ENCODE measurements at regions not wholly inside any gene's neighbourhood (a gene's known extent, or its start where the extent isn't known, plus 50 kb on each side); places are given as distances from the start of the nearest gene placed in this dataset.
"Not testable (repeated sequence)": the region's sequence is repeated elsewhere in the genome, so short reads cannot be mapped to it uniquely, and the experiment has no call there.

DNA sequence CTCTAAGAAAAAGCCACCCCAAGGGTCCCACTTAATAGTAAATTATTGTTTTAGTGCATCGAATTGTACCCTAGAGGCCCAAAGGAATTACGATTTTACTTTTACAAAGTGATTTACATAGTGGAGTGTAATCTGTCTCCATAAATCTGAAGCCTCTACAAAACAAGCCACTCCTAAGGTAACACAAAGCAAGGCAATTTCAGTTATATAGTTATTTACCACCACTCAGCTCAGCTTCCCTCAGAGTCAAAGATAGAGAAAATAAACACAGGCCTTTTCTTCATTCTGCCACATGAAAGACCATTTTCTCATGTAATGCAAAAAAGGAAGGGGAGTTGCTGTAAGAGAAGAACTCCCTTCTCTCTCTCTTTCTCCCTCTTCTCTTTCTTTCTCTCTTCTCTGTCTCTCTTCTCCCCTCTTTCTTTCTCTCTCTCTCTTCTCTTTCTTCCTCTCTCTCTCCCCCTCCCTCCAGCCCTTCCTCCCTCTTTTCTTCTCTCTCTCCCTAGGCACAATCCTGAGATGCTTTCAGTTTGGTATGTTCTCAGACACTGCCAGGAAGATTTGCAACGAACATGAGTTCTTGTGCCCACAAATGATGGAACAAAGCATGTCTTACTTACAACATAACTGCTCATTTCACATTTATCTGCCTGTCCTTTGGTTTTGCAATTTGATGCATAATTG, 264.5 kb downstream of the BCL2 start:
- Histone ChIP-seq H3K4me1 (no peaks in the 10 kb centered on the region), H3K36me3 (no peaks in the 10 kb centered on the region), H3K4me3 (no peak overlapping the region), H3K9me3 (no peaks in the 10 kb centered on the region), H3K27me3 (no peaks in the 10 kb centered on the region), H3K27ac (no peak overlapping the region)
- no peak for DNase-seq (ENCODE audit: low spot score in 2 of 2)
- intact Hi-C loops (cut with DNase I; ENCODE audit: low total_unique reads): no loop called here
- TF ChIP-seq POLR2AphosphoS5 (IDR thresholded peaks at IDR 0.05): no peak

DNA sequence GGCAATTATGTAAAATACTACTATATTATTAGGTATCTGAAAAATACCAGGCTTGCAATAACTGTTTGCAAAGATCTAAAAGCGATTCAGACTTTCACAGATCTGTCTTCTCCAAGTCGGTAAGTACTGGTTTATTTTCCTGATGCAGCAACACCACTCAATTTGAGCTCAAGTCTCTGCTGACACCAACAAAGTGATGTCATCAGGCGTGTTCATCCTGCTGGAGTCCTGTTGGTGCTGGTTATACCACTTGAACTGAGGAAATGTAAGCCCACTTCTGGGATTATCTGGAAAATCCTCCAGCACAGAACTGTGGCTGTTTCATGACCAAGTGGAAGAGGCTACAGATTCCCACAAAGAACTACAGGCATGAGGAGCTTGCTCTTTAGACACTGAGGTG, 267.6 kb downstream of the BCL2 start:
- H3K36me3 ChIP-seq: no peaks in the 10 kb centered on the region
- TF ChIP-seq POLR2AphosphoS5 (IDR thresholded peaks at IDR 0.05) (no peak), POLR2A (IDR thresholded peaks at IDR 0.05) (no peak)
- TF ChIP-seq, protein P1, sequence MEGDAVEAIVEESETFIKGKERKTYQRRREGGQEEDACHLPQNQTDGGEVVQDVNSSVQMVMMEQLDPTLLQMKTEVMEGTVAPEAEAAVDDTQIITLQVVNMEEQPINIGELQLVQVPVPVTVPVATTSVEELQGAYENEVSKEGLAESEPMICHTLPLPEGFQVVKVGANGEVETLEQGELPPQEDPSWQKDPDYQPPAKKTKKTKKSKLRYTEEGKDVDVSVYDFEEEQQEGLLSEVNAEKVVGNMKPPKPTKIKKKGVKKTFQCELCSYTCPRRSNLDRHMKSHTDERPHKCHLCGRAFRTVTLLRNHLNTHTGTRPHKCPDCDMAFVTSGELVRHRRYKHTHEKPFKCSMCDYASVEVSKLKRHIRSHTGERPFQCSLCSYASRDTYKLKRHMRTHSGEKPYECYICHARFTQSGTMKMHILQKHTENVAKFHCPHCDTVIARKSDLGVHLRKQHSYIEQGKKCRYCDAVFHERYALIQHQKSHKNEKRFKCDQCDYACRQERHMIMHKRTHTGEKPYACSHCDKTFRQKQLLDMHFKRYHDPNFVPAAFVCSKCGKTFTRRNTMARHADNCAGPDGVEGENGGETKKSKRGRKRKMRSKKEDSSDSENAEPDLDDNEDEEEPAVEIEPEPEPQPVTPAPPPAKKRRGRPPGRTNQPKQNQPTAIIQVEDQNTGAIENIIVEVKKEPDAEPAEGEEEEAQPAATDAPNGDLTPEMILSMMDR (IDR thresholded peaks at IDR 0.05): no peak
- H3K4me3 ChIP-seq: no peak overlapping the region
- no peak overlapping the region for H3K27ac ChIP-seq
- intact Hi-C loops (cut with DNase I; ENCODE audit: low total_unique reads): no loop called here
- no peaks in the 10 kb centered on the region for H3K4me1 ChIP-seq
- H3K27me3 ChIP-seq: no peaks in the 10 kb centered on the region
- H3K9me3 ChIP-seq: no peaks in the 10 kb centered on the region
- DNase-seq (ENCODE audit: low spot score in 2 of 2): no peak

DNA sequence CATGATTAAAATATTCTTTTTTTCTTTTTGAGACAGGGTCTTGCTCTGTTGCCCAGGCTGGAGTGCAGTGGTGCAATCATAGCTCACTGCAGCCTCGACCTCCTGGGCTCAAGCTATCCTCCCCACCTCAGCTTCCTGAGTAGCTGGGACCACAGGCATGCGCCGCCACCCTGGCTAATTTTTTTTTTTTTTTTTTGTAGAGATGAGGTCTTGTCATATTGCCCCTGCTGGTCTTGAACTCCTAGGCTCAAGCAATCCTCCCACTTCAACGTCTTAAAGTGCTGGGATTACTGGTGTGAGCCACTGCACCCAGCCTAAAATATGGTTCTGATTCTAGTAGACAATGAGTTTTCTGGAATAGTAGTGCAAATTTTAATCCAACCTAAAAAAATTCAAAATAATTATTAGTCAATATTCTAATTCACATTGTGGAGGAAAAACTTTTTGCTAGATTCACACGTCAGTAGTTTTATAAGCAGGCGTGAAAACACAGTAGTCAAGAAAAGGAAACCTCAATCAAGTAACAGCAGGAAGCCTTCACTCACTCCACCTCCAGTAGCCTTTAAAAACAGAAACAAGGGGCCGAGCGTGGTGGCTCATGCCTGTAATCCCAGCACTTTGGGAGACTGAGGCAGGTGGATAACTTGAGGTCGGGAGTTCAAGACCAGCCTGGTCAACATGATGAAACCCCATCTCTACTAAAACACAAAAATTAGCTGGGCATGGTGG, 268.7 kb downstream of the BCL2 start:
- DNase-seq (ENCODE audit: low spot score in 2 of 2); H3K9me3 ChIP-seq; H3K36me3 ChIP-seq; intact Hi-C loops (cut with DNase I; ENCODE audit: low total_unique reads); H3K4me1 ChIP-seq; H3K4me3 ChIP-seq; H3K27ac ChIP-seq; H3K27me3 ChIP-seq: not testable (repeated sequence)

DNA sequence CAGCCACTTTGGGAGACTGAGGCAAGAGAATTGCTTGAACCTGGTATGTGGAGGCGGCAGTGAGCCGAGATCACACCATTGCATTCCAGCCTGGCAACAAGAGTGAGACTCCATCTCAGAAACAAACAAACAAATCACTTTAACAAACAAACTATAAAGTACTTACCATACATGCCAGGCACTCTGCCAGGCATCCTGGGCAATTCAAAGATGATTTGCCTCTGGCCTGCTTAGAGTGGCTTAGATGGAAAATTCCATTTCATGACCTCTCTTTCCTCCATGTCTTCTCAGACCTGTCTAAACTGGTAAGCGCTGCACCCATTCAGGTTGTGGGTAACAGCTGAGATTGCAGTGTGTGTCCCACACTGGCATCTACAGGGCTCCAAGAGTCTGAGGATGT, 273.2 kb downstream of the BCL2 start:
- H3K4me1 ChIP-seq: no peaks in the 10 kb centered on the region
- H3K9me3 ChIP-seq: no peaks in the 10 kb centered on the region
- H3K27ac ChIP-seq: no peak overlapping the region
- TF ChIP-seq, protein P1 (IDR thresholded peaks at IDR 0.05): no peak
- no peak for TF ChIP-seq POLR2A (IDR thresholded peaks at IDR 0.05)
- TF ChIP-seq POLR2AphosphoS5 (IDR thresholded peaks at IDR 0.05): no peak
- intact Hi-C loops (cut with DNase I; ENCODE audit: low total_unique reads): loop anchor here (5.0 kb wide), 1 partner anchor 61 kb away; no protein-coding TSS in a partner anchor
- no peaks in the 10 kb centered on the region for H3K36me3 ChIP-seq
- no peaks in the 10 kb centered on the region for H3K27me3 ChIP-seq
- no peak overlapping the region for H3K4me3 ChIP-seq
- DNase-seq (ENCODE audit: low spot score in 2 of 2): no peak

DNA sequence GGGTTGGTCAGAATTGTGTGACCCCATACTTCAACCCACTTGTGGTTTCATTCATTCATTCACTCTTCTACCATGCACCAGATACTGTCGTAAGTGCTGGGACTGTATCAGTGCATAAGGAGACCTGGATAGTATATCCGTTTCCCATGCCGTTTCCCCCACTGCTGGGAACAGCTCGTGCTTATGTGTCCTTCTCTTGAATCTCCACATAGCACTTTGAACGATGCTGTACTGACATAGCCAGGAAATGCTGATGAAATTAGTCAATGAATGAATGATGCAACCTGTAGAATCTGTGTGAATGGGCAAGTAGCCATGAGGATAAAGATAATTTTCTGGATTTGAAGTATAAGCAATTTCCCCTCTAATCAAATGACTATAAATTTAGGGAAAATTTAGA, 276.1 kb downstream of the BCL2 start:
- intact Hi-C loops (cut with DNase I; ENCODE audit: low total_unique reads): no loop called here
- H3K4me1 ChIP-seq: no peaks in the 10 kb centered on the region
- no peak overlapping the region for H3K4me3 ChIP-seq
- no peaks in the 10 kb centered on the region for H3K27me3 ChIP-seq
- no peak overlapping the region for H3K27ac ChIP-seq
- TF ChIP-seq, protein P1 (IDR thresholded peaks at IDR 0.05): no peak
- no peak for TF ChIP-seq POLR2A (IDR thresholded peaks at IDR 0.05)
- TF ChIP-seq POLR2AphosphoS5 (IDR thresholded peaks at IDR 0.05): no peak
- no peak for DNase-seq (ENCODE audit: low spot score in 2 of 2)
- H3K36me3 ChIP-seq: no peaks in the 10 kb centered on the region
- H3K9me3 ChIP-seq: no peaks in the 10 kb centered on the region

DNA sequence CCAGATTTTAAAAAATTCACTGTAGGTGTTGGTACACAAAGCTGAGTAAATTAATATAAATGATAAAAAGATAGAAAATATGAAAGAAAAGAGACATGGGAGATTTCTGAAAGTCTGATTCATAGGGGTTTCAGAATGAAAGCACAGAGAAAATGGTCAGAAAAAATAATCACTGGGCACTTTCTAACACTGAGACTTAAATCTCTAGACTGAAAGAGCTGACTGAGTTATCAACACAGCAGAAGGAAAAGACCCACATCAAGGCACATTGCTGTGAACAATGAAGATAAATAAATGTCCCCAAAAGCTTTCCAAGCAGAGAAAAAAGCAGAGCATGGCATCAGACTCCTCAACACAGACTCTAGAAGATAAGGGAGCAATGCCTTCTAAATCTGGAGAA, 277.2 kb downstream of the BCL2 start:
- Histone ChIP-seq H3K27me3 (no peaks in the 10 kb centered on the region), H3K36me3 (no peaks in the 10 kb centered on the region), H3K4me3 (no peak overlapping the region), H3K4me1 (no peaks in the 10 kb centered on the region), H3K9me3 (no peaks in the 10 kb centered on the region), H3K27ac (no peak overlapping the region)
- DNase-seq (ENCODE audit: low spot score in 2 of 2): no peak
- TF ChIP-seq, protein P1 (IDR thresholded peaks at IDR 0.05): no peak
- TF ChIP-seq POLR2A (IDR thresholded peaks at IDR 0.05) (no peak), POLR2AphosphoS5 (IDR thresholded peaks at IDR 0.05) (no peak)
- intact Hi-C loops (cut with DNase I; ENCODE audit: low total_unique reads): no loop called here

All from breast epithelium (tissue), 4 donors.